GM12878 (cell line): ENCODE measurements at regions not wholly inside any gene's neighbourhood (a gene's known extent, or its start where the extent isn't known, plus 50 kb on each side); places are given as distances from the start of the nearest gene placed in this dataset.

Source experiments
- ATAC-seq: fragments of 200-7000 bp; cut with Tn5 transposase; 3 replicates; pipeline ENCODE4 v1.9.1; 2020; ENCODE audit warnings: mild to moderate bottlenecking, moderate library complexity
- BruUV-seq: library from RNA; stranded (reverse); fragments of 400-500 nt; replicated peaks from 2 replicates; lab custom pipeline; 2021; lab: Mats Ljungman, UMichigan
- CTCF ChIA-PET: fragments of 300-600 bp; sonication (Branson Sonifier 250); formaldehyde crosslinking; extraction: SDS; loops from one replicate; lab custom pipeline; 2021; ENCODE audit warnings: inconsistent platforms; lab: Yijun Ruan, JAX
- POLR2A ChIA-PET: fragments of 350-600 bp; formaldehyde crosslinking; extraction: SDS; loops from one replicate; lab custom pipeline; 2021; ENCODE audit warnings: inconsistent platforms; lab: Charles Lee
- RAD21 ChIA-PET: fragments of 300-600 bp; sonication (Branson Sonifier 250); formaldehyde crosslinking; loops from one replicate; lab custom pipeline; 2023; ENCODE audit warnings: antibody characterized with exemption; ENCODE audit not compliant: unreplicated experiment; lab: Charles Lee
- SMC1A ChIA-PET: fragments of 300-600 bp; sonication (Branson Sonifier 250); formaldehyde crosslinking; loops from one replicate; lab custom pipeline; 2023; ENCODE audit not compliant: unreplicated experiment, uncharacterized antibody; lab: Charles Lee
- DNase-seq: peaks from one replicate; pipeline ENCODE4 v3.0.0-alpha.2; 2011; ENCODE audit warnings: low read depth, low spot score
- FAIRE-seq: peaks from 3 replicates; lab custom pipeline; 2011; peaks lifted over from hg19 to GRCh38; lab: Jason Lieb, UNC
- H2AFZ ChIP-seq: 2 replicates; pipeline ENCODE4 v1.6.0; 2011; ENCODE audit warnings: low read depth, low read length, control low read depth; ENCODE audit not compliant: control insufficient read depth
- H3K27ac ChIP-seq: 2 replicates; pipeline ENCODE4 v1.5.1; 2011; ENCODE audit warnings: control low read depth; ENCODE audit not compliant: control insufficient read depth, insufficient read depth
- H3K27me3 ChIP-seq, 2 experiments: replicated peaks in 1 of 2; 2 replicates each; pipeline versions ENCODE4 v1.6.0 to v1.6.1; 2011; ENCODE audit warnings: low read length in 1 of 2; ENCODE audit not compliant: control insufficient read depth in 2 of 2, insufficient read depth in 2 of 2
- H3K36me3 ChIP-seq, 2 experiments: 2 replicates each; pipeline ENCODE4 v1.5.1; 2011; ENCODE audit warnings: low read length in 1 of 2; ENCODE audit not compliant: control insufficient read depth in 2 of 2, insufficient read depth in 2 of 2
- H3K4me1 ChIP-seq: 2 replicates; pipeline ENCODE4 v1.6.1; 2011; ENCODE audit warnings: mild to moderate bottlenecking, low read length, moderate library complexity, mixed read lengths; ENCODE audit not compliant: control insufficient read depth, insufficient read depth
- H3K4me2 ChIP-seq: 2 replicates; pipeline ENCODE4 v1.6.0; 2011; ENCODE audit warnings: control low read depth; ENCODE audit not compliant: control insufficient read depth, insufficient read depth
- H3K4me3 ChIP-seq: fragments of 200-600 bp; sonication (generic); 2 replicates; pipeline ENCODE4 v1.5.1; 2016
- H3K79me2 ChIP-seq: 2 replicates; pipeline ENCODE4 v1.6.0; 2011; ENCODE audit warnings: low read length; ENCODE audit not compliant: control insufficient read depth, insufficient read depth
- H3K9ac ChIP-seq: 2 replicates; pipeline ENCODE4 v1.8.0; 2011; ENCODE audit warnings: low read length, control low read depth, mixed read lengths; ENCODE audit not compliant: control insufficient read depth, insufficient read depth
- H3K9me3 ChIP-seq: replicated peaks from 3 replicates; pipeline ENCODE4 v1.5.1; 2011; ENCODE audit warnings: mild to moderate bottlenecking, low read length; ENCODE audit not compliant: control insufficient read depth, insufficient read depth
- H4K20me1 ChIP-seq: 2 replicates; pipeline ENCODE4 v1.6.0; 2011; ENCODE audit not compliant: control insufficient read depth, insufficient read depth
- BACH1 ChIP-seq: fragments of 450-650 bp; IDR thresholded peaks from 2 replicates; pipeline ENCODE4 v1.6.1; 2017; ENCODE audit warnings: mild to moderate bottlenecking, borderline replicate concordance
- CTCF ChIP-seq, 3 experiments: IDR thresholded peaks in 2 of 3; conservative IDR thresholded peaks in 1 of 3; 2 replicates each; pipeline ENCODE4 v1.5.1; 2011; ENCODE audit warnings: low read depth in 3 of 3, low read length in 3 of 3, mild to moderate bottlenecking in 3 of 3, control low read depth in 2 of 3, moderate library complexity in 2 of 3, inconsistent platforms in 1 of 3, mixed read lengths in 1 of 3; ENCODE audit not compliant: control insufficient read depth in 2 of 3, insufficient read depth in 1 of 3; ENCODE audit errors: extremely low read depth in 1 of 3
- MEF2A ChIP-seq: IDR thresholded peaks from 2 replicates; pipeline ENCODE4 v1.6.1; 2011; ENCODE audit warnings: low read depth, mild to moderate bottlenecking, low read length, moderate library complexity; ENCODE audit not compliant: insufficient read depth
- NKRF ChIP-seq: fragments of 450-650 bp; conservative IDR thresholded peaks from 2 replicates; pipeline ENCODE4 v1.6.1; 2017; ENCODE audit warnings: mild to moderate bottlenecking, moderate library complexity
- RAD21 ChIP-seq: IDR thresholded peaks from 2 replicates; pipeline ENCODE4 v1.6.1; 2011; ENCODE audit warnings: mild to moderate bottlenecking, low read depth, low read length, moderate library complexity; ENCODE audit not compliant: insufficient read depth
- SIX5 ChIP-seq: IDR thresholded peaks from 2 replicates; pipeline ENCODE4 v1.6.1; 2011; ENCODE audit warnings: mild to moderate bottlenecking, low read depth, low read length, moderate library complexity; ENCODE audit not compliant: severe bottlenecking
- ZBTB40 ChIP-seq: fragments of 450-650 bp; IDR thresholded peaks from 2 replicates; pipeline ENCODE4 v1.6.1; 2016; ENCODE audit warnings: mild to moderate bottlenecking, moderate library complexity, borderline replicate concordance
- WGBS: methylation state at CpG from one replicate; pipeline ENCODE4 v1.1.6; 2016; ENCODE audit warnings: low lambda C conversion rate; ENCODE audit not compliant: insufficient replicate concordance, insufficient coverage; ENCODE audit errors: missing lambda C conversion rate; 5-methylcytosine and 5-hydroxymethylcytosine counted together
- in situ Hi-C: fragments of 300-500 bp; cut with MboI; formaldehyde crosslinking; loops from 9 replicates; pipeline ENCODE4 v1.14.3; 2018; ENCODE audit warnings: mixed read lengths
- intact Hi-C: fragments of 100-400 bp; cut with micrococcal nuclease; formaldehyde crosslinking; loops from one replicate; pipeline ENCODE4 v1.14.2; 2022; ENCODE audit not compliant: unreplicated experiment

- intact Hi-C loops = no loop called here
- TF ChIP-seq RAD21 = no peak
- TF ChIP-seq NKRF = no peak
- no peaks in the 10 kb centered on the region for H4K20me1 ChIP-seq
- CTCF ChIA-PET = no interaction called here
- H3K79me2 ChIP-seq = no peaks in the 10 kb centered on the region
- in situ Hi-C loops = no loop called here
- FAIRE-seq (no peak), ATAC-seq (no peak), DNase-seq (no peak)
- no TSS peak for BruUV-seq
- H3K27me3 ChIP-seq = no peaks in the 10 kb centered on the region
- WGBS = 17% methylated on average over 3 of the region's 3 CpGs
- no peaks in the 10 kb centered on the region; the same call in 2 of the 3 replicates for H3K9me3 ChIP-seq
- H3K36me3 ChIP-seq = no peaks in the 10 kb centered on the region
- H3K4me2 ChIP-seq = no peak overlapping the region
- no peak overlapping the region for H3K27ac ChIP-seq
- H2AFZ ChIP-seq = no peak overlapping the region
- H3K4me3 ChIP-seq = no peak overlapping the region
- SMC1A ChIA-PET = no interaction called here
- POLR2A ChIA-PET = no interaction called here
- no peaks in the 10 kb centered on the region for H3K4me1 ChIP-seq
- RAD21 ChIA-PET = no interaction called here
- H3K9ac ChIP-seq = no peak overlapping the region
These were observed 647.5 kb downstream of the TYW1 start for GRCh38 chr7:67644151-67644550.

GRCh38 chr7:67652937-67653336, 656.3 kb downstream of the TYW1 start:
- DNase-seq (no peak), ATAC-seq (no peak), FAIRE-seq (no peak)
- Histone ChIP-seq H3K79me2 (no peaks in the 10 kb centered on the region), H2AFZ (no peak overlapping the region), H3K36me3 (no peaks in the 10 kb centered on the region), H3K27ac (no peak overlapping the region), H3K4me1 (no peaks in the 10 kb centered on the region), H3K4me2 (no peak overlapping the region), H3K9ac (no peak overlapping the region), H3K9me3 (no peaks in the 10 kb centered on the region), H3K4me3 (no peak overlapping the region), H3K27me3 (no peaks in the 10 kb centered on the region), H4K20me1 (no peaks in the 10 kb centered on the region)
- in situ Hi-C loops (no loop called here), intact Hi-C loops (no loop called here)
- ChIA-PET POLR2A (no interaction called here), CTCF (interaction anchor here (1.7 kb wide), 1 partner anchor 28 kb away, joined by 4 read pairs; no protein-coding TSS in a partner anchor), SMC1A (interaction anchor here (0.6 kb wide), 1 partner anchor 634 kb away, joined by 3 read pairs; no protein-coding TSS in a partner anchor), RAD21 (no interaction called here)
- 2% methylated on average over 2 of the region's 2 CpGs for whole genome bisulfite sequencing
- BruUV-seq = no TSS peak
- TF ChIP-seq SIX5 (no peak), MEF2A (no peak), CTCF (IDR thresholded peaks at IDR 0.05 in 2 of 3, conservative IDR thresholded peaks at IDR 0.05 in 1 of 3; ENCODE audit: control insufficient read depth in 2 of 3, extremely low read depth in 1 of 3, insufficient read depth in 1 of 3, low read depth in 3 of 3, low read length in 3 of 3) (no peak), BACH1 (no peak), ZBTB40 (no peak)
